ENCODE measurements at regions not wholly inside any gene's neighbourhood (a gene's known extent, or its start where the extent isn't known, plus 50 kb on each side); places are given as distances from the start of the nearest gene placed in this dataset.

DNA sequence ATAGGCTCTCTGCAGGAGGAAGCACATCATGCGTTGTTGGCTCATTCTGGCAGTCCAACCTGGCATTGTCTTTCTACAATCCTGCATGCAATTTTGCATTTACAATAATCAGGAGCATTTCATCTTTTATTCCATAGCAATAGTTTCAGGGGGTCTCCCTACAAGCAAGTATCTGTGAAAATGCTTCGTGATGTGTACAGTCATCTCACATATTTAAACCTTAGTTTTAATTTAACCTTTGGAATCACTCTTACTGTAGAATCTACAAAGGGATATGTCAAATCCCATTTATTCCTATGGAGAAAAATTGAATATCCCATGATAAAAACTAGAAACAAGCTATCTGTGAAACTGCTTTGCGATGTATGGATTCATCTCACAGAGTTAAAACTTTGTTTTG lies 112.0 kb upstream of the WSB1 start:
- ChIA-PET POLR2A (no interaction called here), CTCF (ENCODE audit: low intra/inter-chr PET ratio) (no interaction called here)
- Histone ChIP-seq H3K27ac (ENCODE audit: extremely low read depth, low read depth, low read length) (no peak overlapping the region), H3K79me2 (ENCODE audit: control insufficient read depth, insufficient read depth, low read length) (no peaks in the 10 kb centered on the region), H3K36me3 (ENCODE audit: control insufficient read depth, insufficient read depth, low read length) (no peaks in the 10 kb centered on the region), H3K9me3 (replicated peaks; ENCODE audit: control insufficient read depth, insufficient read depth, low read depth, low read length) (no peaks in the 10 kb centered on the region), H4K20me1 (replicated peaks; ENCODE audit: control insufficient read depth, insufficient read depth, low read length) (no peaks in the 10 kb centered on the region), H3K4me2 (ENCODE audit: insufficient read depth, low read length) (no peak overlapping the region), H3K4me1 (replicated peaks in 1 of 2; ENCODE audit: control insufficient read depth in 2 of 2, insufficient read depth in 2 of 2, low read length in 2 of 2) (no peaks in the 10 kb centered on the region), H3K9ac (ENCODE audit: insufficient read depth in 1 of 2, low read depth in 2 of 2, low read length in 2 of 2) (no peak overlapping the region), H2AFZ (ENCODE audit: low read depth, low read length) (no peak overlapping the region), H3K9me1 (ENCODE audit: control insufficient read depth, insufficient read depth, low read length) (no peaks in the 10 kb centered on the region), H3K27me3 (ENCODE audit: control insufficient read depth in 2 of 2, insufficient read depth in 2 of 2, low read length in 2 of 2) (no peaks in the 10 kb centered on the region), H3K4me3 (no peak overlapping the region)
- intact Hi-C loops (cut with micrococcal nuclease) = no loop called here
- DNase-seq (ENCODE audit: extremely low read depth in 1 of 4, low spot score in 3 of 4) (no peak), FAIRE-seq (no peak), ATAC-seq (no peak)
- WGBS (ENCODE audit: insufficient coverage, low coverage, missing lambda C conversion rate) = 3% methylated on average over 3 of the region's 3 CpGs
- TF ChIP-seq SMARCE1 (IDR thresholded peaks at IDR 0.05) (no peak), CCAR2 (IDR thresholded peaks at IDR 0.05; ENCODE audit: low read depth, low read length) (no peak), TFAM (CRISPR knock-in tag; conservative IDR thresholded peaks at IDR 0.05) (no peak), PHB2 (IDR thresholded peaks at IDR 0.05; ENCODE audit: low read depth) (no peak), TEAD4 (IDR thresholded peaks at IDR 0.05; ENCODE audit: low read length) (no peak), TEAD4 (CRISPR knock-in tag; IDR thresholded peaks at IDR 0.05; ENCODE audit: borderline replicate concordance) (no peak), NUFIP1 (IDR thresholded peaks at IDR 0.05; ENCODE audit: partially characterized antibody) (no peak), NR2C1 (IDR thresholded peaks at IDR 0.05) (no peak), NR2C1 (tag; IDR thresholded peaks at IDR 0.05) (no peak), ZC3H8 (IDR thresholded peaks at IDR 0.05) (no peak), CTBP1 (IDR thresholded peaks at IDR 0.05; ENCODE audit: borderline replicate concordance) (no peak), ELF1 (tag; IDR thresholded peaks at IDR 0.05) (no peak), FOXJ2 (tag; IDR thresholded peaks at IDR 0.05) (no peak), EGR1 (conservative IDR thresholded peaks at IDR 0.05) (no peak), ZNF431 (CRISPR knock-in tag; IDR thresholded peaks at IDR 0.05) (no peak), ZFP30 (CRISPR knock-in tag; IDR thresholded peaks at IDR 0.05; ENCODE audit: borderline replicate concordance) (no peak), TCF7 (IDR thresholded peaks at IDR 0.05; ENCODE audit: borderline replicate concordance) (no peak)
- TF ChIP-seq, protein P1, sequence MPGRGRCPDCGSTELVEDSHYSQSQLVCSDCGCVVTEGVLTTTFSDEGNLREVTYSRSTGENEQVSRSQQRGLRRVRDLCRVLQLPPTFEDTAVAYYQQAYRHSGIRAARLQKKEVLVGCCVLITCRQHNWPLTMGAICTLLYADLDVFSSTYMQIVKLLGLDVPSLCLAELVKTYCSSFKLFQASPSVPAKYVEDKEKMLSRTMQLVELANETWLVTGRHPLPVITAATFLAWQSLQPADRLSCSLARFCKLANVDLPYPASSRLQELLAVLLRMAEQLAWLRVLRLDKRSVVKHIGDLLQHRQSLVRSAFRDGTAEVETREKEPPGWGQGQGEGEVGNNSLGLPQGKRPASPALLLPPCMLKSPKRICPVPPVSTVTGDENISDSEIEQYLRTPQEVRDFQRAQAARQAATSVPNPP (IDR thresholded peaks at IDR 0.05; ENCODE audit: borderline replicate concordance, insufficient read depth, insufficient read length) = no peak
- TF ChIP-seq, protein P2, sequence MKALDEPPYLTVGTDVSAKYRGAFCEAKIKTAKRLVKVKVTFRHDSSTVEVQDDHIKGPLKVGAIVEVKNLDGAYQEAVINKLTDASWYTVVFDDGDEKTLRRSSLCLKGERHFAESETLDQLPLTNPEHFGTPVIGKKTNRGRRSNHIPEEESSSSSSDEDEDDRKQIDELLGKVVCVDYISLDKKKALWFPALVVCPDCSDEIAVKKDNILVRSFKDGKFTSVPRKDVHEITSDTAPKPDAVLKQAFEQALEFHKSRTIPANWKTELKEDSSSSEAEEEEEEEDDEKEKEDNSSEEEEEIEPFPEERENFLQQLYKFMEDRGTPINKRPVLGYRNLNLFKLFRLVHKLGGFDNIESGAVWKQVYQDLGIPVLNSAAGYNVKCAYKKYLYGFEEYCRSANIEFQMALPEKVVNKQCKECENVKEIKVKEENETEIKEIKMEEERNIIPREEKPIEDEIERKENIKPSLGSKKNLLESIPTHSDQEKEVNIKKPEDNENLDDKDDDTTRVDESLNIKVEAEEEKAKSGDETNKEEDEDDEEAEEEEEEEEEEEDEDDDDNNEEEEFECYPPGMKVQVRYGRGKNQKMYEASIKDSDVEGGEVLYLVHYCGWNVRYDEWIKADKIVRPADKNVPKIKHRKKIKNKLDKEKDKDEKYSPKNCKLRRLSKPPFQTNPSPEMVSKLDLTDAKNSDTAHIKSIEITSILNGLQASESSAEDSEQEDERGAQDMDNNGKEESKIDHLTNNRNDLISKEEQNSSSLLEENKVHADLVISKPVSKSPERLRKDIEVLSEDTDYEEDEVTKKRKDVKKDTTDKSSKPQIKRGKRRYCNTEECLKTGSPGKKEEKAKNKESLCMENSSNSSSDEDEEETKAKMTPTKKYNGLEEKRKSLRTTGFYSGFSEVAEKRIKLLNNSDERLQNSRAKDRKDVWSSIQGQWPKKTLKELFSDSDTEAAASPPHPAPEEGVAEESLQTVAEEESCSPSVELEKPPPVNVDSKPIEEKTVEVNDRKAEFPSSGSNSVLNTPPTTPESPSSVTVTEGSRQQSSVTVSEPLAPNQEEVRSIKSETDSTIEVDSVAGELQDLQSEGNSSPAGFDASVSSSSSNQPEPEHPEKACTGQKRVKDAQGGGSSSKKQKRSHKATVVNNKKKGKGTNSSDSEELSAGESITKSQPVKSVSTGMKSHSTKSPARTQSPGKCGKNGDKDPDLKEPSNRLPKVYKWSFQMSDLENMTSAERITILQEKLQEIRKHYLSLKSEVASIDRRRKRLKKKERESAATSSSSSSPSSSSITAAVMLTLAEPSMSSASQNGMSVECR (CRISPR knock-in tag; IDR thresholded peaks at IDR 0.05) = no peak
- TF ChIP-seq, protein P3, sequence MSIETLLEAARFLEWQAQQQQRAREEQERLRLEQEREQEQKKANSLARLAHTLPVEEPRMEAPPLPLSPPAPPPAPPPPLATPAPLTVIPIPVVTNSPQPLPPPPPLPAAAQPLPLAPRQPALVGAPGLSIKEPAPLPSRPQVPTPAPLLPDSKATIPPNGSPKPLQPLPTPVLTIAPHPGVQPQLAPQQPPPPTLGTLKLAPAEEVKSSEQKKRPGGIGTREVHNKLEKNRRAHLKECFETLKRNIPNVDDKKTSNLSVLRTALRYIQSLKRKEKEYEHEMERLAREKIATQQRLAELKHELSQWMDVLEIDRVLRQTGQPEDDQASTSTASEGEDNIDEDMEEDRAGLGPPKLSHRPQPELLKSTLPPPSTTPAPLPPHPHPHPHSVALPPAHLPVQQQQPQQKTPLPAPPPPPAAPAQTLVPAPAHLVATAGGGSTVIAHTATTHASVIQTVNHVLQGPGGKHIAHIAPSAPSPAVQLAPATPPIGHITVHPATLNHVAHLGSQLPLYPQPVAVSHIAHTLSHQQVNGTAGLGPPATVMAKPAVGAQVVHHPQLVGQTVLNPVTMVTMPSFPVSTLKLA (conservative IDR thresholded peaks at IDR 0.05) = no peak
- in situ Hi-C loops (cut with MboI) = no loop called here
- BruUV-seq (replicated peaks) = no TSS peak

Measured in K562 (cell line).